Skin epidermis (tissue), 12 donors: ENCODE measurements at regions not wholly inside any gene's neighbourhood (a gene's known extent, or its start where the extent isn't known, plus 50 kb on each side); places are given as distances from the start of the nearest gene placed in this dataset.

Experiments
- H3K27ac ChIP-seq, 21 experiments: fragments of 200-600 bp; sonication (generic) in 11 of 21; one replicate each; pipeline ENCODE4 v1.5.0; 2020; ENCODE audit warnings: mild to moderate bottlenecking in 3 of 21, inconsistent platforms in 2 of 21, moderate library complexity in 2 of 21
- H3K4me3 ChIP-seq, 7 experiments: fragments of 200-600 bp; sonication (generic) in 2 of 7; one replicate each; pipeline ENCODE4 v1.5.0; 2020; ENCODE audit warnings: inconsistent platforms in 2 of 7, mild to moderate bottlenecking in 2 of 7, moderate library complexity in 1 of 7

DNA sequence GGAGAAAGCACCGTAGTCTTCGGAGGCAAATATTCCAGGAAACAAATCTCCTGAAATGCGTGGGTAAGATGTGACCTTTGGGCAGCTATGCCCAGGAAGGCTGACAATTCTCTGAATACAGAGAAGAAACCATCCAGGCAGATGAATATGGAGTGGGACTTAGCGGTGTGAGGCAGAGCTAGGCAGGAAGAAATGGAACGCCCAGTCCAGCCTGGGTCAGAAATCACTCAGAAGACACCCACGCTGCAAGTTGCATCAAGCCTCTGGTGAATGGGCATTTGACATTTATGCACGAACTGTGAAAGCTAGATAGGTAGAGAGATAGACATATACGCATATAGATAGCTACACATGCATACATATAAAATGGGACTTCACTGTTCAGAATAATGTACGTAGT lies 498.5 kb downstream of the QKI start:
- Histone ChIP-seq H3K27ac (no peak overlapping the region), H3K4me3 (no peak overlapping the region)

DNA sequence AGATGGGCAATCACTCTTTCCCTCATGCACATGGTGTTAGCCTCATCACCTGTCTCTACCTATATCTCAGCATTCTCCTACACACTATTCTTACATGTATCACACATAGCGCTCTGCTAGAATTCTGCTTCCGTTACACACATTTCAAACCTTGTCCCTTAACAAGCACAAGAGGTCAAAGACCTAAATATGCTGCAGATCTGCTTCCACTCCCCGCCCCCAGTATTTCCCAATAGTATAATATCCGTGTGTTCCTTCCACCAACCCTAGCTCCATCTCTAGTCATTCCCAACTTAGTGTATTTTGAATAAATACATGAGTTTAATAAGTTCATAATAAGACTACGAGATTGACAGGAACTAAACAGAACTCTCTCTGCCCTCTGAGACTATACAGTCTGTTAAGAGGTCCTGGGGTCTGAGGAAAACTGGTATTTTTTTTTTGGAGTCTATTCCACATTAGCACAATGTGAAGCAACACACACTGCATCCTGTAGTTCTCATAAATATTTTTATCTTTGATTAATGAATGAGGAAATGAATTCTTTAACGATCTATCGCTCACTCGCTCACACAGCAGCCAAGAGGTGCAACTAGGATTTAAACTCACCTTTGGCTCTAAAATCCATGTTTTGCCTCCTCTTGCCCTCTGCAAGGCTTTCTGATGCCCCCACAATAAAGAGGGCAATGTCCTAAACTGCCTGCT lies 491.6 kb downstream of the QKI start:
- Histone ChIP-seq H3K4me3 (no peak overlapping the region), H3K27ac (no peak overlapping the region)

DNA sequence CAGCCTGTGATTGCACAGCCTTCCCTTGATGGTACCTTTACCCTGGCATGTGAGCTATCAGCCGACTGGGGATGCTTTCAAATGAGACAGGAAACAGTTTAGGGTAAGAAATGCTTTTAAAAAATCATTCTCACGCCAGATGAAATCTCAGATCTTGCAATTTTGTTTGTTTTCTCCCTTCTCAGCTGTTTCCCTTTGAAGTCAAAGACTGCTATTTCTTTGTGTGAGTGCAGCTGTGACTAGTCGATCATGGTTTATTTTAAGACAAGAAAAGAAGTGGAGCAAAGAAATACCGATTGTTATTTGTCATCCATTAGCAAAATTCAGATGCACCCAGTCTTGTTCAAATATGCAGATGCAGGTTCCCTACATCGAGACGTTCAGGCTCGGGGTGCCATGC lies 489.7 kb downstream of the QKI start:
- H3K4me3 ChIP-seq = no peak overlapping the region
- peak overlapping the region in 1 of 21 experiments; percentile 17 for H3K27ac ChIP-seq

DNA sequence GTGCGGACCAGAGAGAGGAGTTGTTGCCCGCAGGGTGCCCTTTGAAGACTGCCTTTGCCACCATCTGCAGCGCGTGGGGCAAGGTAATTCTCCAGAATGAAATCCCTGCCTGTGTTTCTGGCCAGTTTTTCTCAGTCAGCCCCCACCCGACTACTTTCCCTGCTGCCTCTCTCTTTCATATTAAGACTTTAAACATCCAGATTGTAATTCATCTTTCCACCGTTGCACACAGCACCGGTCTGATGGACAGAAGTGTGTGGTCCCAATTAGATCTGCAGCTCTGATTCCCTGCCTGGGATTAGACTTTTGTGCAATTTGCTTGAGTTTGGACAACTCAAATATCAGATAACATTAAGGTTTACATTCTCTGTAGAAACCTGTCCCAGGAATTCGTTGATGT lies 489.0 kb downstream of the QKI start:
- Histone ChIP-seq H3K27ac (peak overlapping the region in 1 of 21 experiments; percentile 17), H3K4me3 (no peak overlapping the region)

DNA sequence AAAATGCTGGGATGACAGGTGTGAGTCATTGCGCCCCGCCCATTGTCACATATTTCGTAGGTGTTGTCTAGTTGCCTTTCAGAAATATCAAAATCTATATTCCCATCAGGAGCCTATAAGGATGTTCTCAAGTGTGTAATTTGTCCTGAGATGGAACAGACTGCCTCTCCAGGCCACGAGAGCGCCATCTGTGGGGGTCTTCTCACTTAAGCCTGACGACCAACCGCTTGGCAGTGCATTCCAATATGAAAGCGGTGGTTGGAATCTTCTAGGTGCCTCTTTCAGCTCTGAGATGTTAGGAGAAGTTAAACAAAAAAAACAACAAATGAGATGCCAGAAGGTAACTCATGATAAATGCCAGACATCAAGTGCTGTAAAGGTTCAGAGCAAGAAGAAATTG lies 488.5 kb downstream of the QKI start:
- Histone ChIP-seq H3K4me3 (no peak overlapping the region), H3K27ac (no peak overlapping the region)

DNA sequence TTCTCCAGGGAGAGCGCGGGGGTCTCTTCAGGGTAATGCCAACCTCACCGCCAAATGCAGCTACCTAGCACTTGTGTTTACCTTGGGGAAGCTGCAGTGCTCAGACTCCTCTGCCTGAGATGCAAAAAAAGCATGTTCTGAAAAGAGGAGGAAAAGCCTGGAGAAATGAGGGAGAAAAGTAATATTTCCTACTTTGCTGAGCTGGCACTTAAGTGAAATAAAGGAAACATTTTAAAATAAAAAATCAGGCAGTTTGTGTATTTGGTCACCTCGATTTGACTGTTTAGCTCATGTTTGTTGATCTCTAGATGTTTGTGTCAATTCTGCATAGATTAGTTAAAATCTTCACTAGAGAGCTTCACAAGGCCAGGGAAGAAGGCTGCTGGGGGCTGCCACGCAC lies 487.2 kb downstream of the QKI start:
- H3K4me3 ChIP-seq = no peak overlapping the region
- H3K27ac ChIP-seq = no peak overlapping the region

DNA sequence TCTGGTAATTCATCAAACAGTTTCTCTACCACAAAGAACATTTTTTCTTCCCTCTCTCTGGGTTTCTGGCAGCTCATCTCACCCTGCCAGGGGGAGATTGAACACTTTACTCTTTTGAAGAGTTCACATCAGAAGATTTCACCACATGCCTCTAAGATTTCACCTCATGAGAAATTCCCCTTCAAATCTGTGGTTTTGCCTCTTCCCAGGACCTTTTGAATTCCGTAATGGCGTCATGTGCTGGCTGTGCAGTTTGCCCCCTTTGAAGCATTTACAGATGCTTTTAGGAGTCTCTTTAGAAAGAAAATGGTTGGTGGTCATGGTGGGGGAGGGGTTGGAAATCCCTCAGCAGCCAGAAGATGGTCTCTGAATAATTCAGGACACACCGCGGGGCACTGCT lies 486.1 kb downstream of the QKI start:
- Histone ChIP-seq H3K4me3 (no peak overlapping the region), H3K27ac (peak overlapping the region in 1 of 21 experiments; percentile 24)

DNA sequence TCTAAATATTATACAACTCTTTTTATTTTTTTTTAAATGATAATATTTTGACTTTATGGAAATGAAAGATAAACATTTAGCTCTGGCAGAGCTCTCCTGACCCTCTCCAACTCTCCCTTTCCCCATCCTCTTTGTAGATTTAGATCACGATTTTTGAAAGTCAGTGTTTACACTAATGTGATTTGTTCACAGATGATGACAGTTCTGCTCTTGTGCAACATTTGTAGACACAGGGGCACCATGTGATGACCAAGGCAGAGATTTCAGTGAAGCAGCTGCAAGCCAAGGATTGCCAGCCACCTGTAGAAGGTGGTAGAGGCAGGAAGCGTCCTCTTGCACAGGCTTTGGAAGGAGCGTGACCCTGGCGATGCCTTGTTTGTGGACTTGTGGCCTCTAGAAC lies 483.2 kb downstream of the QKI start:
- no peak overlapping the region for H3K4me3 ChIP-seq

DNA sequence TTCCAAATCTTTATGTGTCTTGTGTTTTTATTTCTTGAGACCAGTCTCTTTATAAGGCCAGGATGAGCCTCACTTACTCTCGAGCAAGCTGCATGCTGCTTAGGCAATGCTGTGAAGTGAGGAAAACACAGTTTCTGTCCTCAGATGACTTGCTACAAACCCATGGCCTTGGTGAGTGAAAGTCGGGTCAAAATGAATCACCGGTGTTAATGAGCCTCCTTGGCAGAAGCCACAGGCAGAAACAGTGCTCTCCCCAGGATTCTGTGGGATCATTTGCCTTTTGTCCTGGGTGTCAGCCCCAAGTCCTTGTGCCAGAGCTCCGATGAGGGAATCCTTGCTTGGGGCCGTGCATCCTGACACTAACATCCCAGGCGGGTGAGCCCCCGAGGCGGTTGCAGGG lies 482.5 kb downstream of the QKI start:
- no peak overlapping the region for H3K27ac ChIP-seq
- H3K4me3 ChIP-seq = no peak overlapping the region

More for the DNA sequence above, 483.2 kb downstream of the QKI start:
- no peak overlapping the region for H3K27ac ChIP-seq

DNA sequence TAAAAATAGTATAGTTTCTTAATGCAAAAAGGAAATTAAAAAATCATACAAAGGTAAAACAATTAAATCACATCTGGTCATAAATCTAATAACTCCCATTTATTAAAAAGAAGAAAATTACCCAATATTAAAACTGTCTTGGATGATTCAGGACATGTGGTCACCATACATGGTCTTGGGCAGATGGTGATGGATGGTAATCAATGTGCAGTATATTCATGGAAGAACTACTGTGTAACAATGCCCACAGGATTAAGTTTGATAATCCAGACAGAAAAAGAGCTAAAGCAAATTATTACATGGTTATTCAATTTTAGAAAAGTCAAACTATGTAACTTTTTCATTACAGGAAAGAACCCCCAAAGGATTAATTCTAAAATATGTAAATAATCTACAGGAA lies 480.6 kb downstream of the QKI start:
- no peak overlapping the region for H3K4me3 ChIP-seq
- H3K27ac ChIP-seq = no peak overlapping the region

DNA sequence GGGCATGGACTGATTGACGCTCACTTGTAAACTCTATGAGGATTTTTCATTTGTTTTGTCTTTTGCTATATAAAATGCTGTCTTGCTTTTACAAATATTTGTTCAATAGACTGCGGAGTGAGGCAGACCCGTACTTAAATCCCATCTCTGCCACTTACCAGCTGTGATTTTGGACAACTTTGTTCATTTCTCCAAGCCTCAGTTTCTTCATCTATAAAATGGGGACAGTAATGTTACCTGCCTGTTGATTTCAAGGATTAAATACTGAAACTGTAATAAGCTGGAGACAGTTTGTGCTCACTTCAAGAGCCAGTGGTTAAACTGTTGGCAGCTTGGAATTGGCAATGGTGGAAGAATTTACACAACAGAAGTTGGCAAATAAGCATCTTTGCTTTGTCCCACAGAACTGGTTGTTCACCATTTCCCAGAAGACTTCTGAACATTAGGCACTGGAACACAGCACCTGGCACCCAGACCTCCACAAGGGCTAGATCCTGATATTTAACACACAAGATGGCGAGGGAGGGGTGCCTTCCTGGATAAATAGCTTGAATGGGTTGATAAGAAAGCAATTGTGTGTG lies 479.2 kb downstream of the QKI start:
- Histone ChIP-seq H3K4me3 (no peak overlapping the region), H3K27ac (no peak overlapping the region)

DNA sequence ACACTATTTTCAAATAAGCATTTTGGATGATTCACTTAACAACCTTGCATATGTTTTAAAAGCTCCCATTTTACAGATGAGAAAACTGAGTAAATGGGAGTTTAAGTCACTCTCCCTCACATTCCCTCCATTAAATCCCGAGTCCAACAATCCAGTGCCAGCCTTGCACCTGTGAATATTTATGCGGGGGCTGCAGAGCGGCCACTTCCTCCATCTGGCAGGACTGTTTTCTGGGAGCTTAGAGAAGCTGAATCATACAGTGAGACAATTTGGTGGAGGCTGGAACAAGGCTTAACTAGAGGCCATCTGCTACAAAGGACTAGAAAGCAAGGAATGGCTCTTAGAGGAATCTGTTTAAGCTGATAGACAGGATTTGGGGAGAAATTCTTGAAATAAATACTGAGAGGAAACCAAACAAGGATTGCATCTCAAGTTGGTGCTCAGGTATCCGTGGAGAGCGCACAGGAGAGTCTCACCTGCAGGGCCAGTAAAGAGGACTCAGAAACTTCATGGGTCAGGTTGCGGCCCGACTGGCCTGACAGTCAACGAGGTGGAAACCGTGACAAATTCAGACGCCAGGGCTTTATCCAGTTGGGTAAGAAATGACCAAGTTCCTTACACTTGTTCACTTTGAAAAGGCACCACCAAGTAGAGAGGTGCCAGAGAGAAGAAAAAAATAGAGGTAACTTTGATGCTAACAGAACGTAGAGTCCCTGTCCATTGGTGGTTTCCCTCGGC lies 478.5 kb downstream of the QKI start:
- Histone ChIP-seq H3K27ac (no peak overlapping the region), H3K4me3 (no peak overlapping the region)

DNA sequence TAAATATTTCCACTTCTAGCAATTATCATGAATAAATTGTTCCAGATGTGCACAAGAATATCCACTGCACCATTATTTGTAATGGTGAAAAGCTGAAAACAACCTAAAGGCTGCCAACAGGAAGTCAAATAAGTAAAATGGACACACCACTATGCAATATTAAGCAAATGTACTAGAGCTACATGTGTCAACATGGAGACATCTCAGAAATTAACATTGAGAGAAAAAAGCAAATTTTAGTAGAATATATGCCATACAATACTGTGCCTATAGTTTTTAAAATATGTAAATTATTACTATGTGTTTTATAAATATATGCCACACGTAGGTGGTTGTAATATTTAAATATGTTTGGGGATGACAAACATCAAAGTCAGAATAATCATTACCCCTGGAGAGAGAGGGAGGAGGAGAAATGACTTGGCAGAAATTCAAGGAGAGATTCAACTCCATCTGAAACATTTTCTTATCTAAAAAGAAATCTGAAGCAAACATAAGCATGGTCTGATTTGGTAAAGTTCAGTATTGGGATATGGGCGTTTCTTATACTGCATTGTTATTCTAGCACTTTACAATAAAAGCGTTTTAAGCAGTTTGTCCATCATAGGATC lies 475.5 kb downstream of the QKI start:
- no peak overlapping the region for H3K4me3 ChIP-seq
- H3K27ac ChIP-seq = no peak overlapping the region

DNA sequence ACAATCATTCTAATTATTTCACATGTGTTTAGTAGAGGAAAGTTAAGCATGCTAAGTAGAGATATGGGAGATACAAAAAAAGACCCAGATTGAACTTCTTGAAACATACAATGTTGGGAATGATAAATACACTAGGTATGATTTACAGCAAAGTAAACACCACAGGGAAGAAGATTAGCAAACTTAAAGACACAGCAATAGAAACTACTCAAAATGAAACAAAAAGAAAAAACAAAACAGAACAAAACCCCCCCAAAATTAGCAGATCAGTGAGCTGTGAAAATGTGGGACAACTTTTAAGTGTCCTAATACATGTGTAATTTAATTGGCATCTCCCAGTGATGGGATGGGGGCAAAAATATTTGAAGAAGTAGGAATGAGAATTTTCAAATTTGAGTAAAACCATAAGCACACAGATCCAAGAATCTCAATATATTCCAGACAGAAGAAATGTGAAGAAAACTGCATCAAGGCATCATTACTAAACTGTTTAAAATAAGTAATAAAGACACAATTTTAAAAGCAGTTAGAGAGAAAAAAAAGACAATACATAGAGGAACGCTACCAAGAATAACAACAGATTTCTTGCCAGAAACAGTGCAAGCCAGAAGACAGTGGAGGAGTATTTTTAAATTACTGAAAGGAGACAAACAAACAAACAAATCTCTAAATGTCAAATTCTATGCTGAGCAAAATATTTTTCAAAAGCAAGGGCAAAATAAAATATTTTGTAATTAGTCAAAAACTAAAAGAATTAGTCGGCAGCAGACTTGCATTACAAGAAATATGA lies 473.7 kb downstream of the QKI start:
- H3K27ac ChIP-seq = no peak overlapping the region
- no peak overlapping the region for H3K4me3 ChIP-seq

DNA sequence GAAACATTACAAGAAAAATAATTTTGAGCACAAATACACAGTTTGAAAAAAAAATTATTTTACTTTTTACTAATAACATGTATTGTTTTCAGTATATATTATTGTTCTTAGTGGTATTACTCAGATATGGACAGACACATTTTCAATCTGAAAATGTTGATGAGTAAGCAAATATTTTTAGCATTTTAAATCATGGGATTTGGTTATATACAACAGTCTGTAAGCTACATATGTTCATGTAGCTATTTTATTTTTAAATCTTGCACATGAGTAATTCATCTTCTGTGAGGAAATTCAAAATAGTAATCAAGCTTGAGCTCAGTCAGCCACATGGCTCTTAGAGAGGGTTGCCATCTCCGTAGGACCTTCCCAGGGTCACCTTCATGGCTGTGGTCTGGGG lies 471.9 kb downstream of the QKI start:
- Histone ChIP-seq H3K27ac (no peak overlapping the region), H3K4me3 (no peak overlapping the region)

DNA sequence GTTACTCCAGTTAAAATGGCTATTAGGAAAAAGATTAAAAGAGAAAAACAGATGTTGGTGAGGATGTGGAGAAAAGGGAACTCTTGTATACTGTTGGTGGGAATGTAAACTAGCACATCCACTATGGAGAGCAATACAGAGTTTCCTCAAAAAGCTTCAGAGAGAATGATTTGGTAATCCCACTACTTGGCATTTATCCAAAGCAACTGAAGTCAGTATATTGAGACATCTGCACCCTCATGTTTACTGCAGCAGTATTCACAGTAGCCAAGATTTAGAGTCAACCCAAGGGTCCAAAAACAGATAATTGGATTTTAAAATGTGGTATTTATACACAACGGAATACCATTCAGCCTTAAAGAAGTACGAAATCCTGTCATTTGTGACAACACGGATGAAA lies 469.5 kb downstream of the QKI start:
- Histone ChIP-seq H3K27ac (no peak overlapping the region), H3K4me3 (no peak overlapping the region)

DNA sequence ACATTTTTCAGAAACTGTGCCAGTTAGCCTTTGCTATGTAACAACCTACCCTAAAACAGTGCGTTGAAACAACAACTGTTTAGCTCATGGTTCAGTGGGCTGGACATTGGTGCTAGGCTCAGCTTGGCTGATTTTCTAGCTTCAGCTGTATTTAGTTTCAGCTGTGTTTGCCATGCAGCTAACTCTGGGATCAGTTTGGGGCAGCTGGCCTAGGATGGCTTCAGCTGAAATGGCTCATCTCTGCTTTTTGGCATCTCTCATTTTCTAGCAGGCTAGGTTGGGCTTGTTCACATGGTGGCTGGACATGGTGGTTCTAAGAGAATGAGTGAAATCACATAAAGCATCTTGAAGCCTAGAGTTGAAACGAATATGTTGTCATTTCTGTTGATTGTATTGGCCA lies 464.2 kb downstream of the QKI start:
- H3K27ac ChIP-seq = no peak overlapping the region

DNA sequence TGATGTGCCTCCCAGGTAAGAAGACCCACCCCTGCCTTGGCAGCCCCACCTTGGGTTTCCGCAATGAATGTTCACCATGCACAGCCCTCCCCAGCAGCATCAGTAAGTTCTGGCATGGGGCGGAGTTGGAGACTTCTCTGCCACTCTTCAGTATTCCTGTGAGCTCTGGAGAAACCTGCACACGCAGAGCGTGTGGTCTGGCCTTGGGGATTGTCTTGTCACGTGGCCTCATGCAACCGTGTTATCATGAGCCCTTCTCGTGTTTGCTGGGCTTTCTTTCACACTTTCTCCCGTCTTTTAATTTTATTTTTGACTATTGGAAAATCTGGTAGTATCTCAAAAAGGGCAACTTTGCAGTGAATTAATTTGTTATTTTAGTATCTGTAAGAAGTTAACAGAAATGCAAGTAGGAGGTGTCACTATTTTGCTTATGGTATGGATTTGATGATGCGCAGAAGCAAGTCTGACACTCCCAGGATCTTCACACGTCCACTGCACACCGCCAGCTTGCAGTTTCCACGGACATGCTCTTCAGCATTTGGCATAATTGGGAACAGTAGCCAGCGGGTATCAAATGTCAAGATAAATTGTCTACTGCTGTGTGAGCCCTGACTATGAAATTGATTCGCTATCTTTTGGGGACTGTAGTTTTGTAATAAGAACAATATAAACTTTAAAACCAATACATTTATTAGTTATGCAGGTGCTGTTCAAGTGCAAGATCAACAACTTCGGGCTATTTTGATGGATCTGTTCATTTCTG lies 463.5 kb downstream of the QKI start:
- Histone ChIP-seq H3K4me3 (no peak overlapping the region), H3K27ac (no peak overlapping the region)

More for the DNA sequence above, 464.2 kb downstream of the QKI start:
- H3K4me3 ChIP-seq = no peak overlapping the region

DNA sequence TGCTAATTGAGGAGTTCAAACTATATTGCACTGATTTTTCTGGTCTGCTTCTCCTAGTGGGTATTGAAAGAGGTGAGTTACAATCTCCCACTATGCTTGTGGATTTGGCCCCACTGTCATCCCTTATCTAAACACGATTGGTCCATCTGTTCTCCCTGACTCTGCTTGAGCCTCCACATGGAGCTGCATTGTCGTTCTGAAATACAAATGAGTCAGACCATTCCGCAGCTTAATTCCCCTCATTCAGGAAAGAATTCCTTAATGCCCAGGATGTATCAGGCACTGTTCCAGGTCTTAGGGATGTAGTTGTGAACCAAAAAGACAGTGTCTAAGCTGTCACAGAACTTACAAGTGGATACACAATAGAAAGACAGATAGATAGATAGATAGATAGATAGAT lies 461.9 kb downstream of the QKI start:
- Histone ChIP-seq H3K27ac (no peak overlapping the region), H3K4me3 (no peak overlapping the region)
